ENCODE measurements at regions not wholly inside any gene's neighbourhood (a gene's known extent, or its start where the extent isn't known, plus 50 kb on each side); places are given as distances from the start of the nearest gene placed in this dataset.
"Not testable (repeated sequence)": the region's sequence is repeated elsewhere in the genome, so short reads cannot be mapped to it uniquely, and the experiment has no call there.

DNA sequence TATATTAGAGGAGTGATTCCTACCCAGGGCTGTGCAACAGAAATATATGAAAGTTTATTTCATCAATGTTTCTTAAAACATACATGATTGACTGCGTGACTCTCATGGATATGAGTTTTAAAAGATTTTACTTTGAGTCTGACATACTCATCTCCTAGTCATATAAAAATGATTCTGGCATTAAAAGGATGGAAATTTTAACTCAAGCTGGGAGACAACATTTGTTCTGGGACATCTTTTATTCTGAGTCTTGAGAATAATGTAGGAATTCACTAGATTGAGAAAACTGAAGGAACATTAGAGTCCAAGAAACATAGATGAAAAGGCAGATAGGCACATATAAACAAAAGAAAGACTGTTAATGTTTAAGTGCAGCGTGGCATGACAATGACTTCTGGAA is 649.6 kb downstream of the SPRY1 start:
- DNase-seq (ENCODE audit: low read depth): no peak

DNA sequence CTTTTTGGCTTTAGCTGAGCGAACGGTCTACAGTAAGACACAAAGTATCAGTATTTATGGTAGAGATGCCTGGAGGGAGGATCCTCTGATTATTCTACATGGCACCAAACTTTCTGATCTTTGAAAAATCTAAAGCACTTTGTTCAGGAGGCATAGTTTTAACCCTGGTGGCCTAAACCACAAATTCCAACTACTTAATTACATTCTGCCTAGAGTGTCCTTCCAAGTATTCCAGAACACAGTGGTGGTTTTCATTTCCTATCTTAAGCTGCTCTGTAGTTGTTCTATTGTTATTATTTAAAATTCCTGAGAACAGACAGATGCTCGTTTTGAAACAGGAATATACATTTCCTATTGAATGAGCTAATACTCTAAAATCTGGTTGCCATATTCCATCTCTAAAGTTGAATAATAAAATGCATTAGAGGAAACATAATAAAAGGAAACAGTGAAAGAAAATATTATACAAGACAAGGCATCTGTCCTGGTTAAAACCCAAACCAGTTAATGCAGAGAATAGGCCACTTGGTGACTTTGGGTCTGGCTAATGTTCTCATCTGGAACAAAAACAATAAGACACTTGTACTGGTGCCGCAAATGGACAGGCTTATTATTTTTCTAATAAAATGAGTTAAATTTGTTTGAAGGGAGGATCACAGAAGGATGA is 657.4 kb downstream of the SPRY1 start:
- DNase-seq (ENCODE audit: low read depth): no peak

DNA sequence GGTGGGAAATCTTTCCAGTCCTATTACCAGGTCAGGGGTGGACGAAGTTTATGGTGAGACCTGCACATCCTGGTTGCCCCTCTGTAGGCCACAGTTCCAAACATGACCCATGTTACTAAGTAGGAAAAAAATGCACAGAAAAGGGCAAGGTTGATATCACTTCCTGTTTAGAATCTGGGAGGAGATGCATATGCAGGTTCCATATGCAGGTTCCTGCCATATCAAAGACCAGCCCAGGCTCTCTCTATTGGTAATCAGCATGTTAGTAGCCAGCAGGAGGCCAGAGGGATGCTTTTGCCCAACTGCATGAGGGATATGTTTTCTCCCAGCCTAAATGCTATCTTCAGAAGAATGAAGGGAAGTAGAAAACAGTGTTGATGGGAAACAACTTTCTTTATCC is 657.2 kb downstream of the ANKRD50 start:
- DNase-seq (ENCODE audit: low read depth): no peak

DNA sequence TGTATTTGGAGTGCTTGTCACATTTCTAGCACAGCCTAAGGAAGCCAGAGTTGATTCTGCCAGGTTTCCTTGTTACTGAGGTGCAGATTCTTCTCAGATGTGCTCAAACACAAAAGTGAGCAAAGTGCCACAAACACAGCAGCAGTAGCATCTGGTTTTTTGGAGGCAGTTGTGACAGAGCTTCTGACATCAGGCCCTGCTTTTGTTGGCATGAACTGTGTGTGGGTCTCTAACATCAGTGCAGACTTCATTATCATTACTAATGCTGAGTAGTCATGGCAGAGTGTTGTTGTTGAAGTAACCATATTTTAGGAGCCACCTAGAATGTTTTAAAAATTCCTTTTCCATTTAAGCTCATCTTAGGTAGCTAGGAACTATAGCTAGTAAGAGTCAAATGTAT is 656.6 kb downstream of the ANKRD50 start:
- DNase-seq (ENCODE audit: low read depth): no peak

GRCh38 chr4:124060261-124060918 is 652.1 kb downstream of the ANKRD50 start:
- peak; percentile 72 for DNase-seq (ENCODE audit: low read depth)

DNA sequence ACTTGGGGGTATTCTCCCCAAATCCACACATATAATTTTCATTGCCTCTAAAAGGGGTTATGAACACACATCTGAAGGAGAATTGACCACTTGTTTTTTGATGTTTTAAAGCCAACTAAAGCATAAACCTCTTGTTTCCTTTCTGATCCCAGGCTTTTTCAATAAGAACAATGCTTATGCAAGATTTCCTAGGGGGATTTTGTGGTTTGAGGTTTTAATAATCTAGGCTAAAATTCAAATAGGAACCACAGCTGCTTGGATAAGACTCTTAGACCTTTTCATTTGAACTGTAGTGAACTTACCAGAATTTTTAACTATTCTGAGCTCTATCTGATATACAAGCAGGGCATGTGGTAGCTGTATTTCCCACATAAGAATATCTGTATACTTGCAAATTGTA is 651.1 kb downstream of the ANKRD50 start:
- DNase-seq (ENCODE audit: low read depth): peak; percentile 68

DNA sequence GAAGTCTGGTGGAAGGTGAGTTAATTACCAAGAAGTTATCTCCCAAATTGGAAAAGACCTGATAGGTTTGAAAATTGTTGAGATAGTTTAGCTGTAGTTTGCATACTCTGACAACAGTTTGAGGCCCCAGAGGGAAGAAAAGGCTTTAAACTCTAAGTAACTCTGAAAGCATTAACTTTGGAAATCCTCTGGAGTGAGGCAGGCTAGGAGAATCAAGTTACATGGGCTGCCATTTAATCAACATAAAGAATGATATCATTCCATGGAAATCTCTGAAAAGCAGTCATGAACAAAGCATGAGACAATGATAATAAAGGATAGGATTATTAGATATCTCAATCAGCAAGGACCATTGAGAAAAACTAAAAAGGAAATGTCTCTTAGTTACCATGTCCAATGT is 647.1 kb downstream of the ANKRD50 start:
- no peak for DNase-seq (ENCODE audit: low read depth)

GRCh38 chr4:124065936-124066335 is 646.6 kb downstream of the ANKRD50 start:
- DNase-seq (ENCODE audit: low read depth): no peak

GRCh38 chr4:124066595-124066994 is 645.9 kb downstream of the ANKRD50 start:
- DNase-seq (ENCODE audit: low read depth): no peak

DNA sequence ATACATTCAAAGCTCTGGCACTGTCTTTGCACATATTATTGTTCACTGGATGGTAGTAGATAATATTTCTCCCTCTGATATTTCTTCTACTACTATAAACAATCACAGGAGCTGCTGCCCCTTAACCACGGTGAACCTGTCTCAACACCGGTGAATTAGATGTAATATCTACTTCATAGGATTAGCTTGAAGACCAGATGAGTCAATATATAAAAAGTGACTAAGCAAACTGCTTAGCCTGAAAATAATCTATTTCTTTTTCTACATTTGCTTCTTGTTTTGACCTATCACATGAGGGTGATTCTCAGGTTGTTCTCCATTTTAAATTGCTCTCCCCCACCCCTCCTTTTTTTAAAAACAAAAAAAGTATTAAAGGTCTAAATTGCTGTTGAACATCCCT is 645.5 kb downstream of the ANKRD50 start:
- DNase-seq (ENCODE audit: low read depth): no peak

- no peak for DNase-seq (ENCODE audit: low read depth)
Observed at GRCh38 chr4:124070688-124071484, 641.6 kb downstream of the ANKRD50 start.

DNA sequence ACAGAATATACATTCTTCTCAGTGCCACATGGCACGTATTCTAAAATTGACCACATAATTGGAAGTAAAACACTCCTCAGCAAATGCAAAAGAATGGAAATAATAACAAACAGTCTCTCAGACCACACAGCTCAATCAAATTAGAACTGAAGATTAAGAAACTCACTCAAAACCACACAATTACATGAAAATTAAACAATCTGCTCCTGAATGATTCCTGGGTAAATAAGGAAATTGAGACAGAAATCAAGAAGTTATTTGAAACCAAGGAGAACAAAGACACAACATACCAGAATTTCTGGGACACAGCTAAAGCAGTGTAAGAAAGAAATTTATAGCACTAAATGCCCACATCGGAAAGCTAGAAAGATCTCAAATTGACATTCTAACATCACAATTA is 637.3 kb downstream of the ANKRD50 start:
- DNase-seq (ENCODE audit: low read depth): not testable (repeated sequence)

DNA sequence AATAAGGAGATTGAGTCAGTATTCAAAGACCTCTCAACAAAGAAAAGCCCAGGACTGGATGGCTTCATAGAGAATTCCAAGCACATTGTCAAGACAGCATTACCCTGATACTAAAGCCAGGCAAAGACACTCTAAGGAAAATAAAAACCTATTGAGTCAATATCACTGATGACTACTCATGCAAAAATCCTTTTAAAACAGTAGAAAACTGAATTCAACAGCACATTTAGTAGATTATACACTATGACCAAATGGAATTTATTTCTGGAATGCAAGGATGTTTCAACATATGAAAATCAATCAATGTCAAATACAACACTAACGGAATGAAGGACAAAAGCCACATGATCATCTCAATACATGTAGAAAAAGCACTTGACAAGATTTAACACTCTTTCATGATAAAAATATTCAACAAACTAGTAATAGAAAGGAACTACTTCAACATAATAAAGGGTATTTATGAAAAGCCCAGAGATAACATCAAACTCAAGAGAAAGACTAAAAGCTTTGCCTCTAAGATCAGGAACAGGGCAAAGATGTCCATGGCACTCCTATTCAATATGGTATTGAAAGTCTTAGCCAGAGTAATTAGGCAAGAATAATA is 633.3 kb downstream of the ANKRD50 start:
- no peak for DNase-seq (ENCODE audit: low read depth)

DNA sequence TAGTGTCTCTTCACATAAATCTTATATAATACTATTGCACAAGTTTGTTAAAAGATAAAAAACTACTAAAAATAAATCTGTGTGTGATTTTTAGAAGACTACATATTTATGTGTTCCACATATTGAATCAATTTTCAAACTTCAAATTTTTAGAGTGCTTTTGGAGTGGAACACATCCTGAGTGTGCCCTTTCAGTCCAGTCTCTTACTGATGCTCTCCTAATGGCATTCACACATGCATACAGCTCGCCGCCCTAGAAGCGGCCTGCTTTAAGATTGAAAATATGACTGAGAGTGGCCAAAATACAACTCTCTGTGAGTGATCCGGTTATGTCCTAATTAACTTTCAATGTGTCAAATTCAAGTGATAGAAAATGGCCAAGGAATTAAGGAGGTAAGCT is 628.8 kb downstream of the ANKRD50 start:
- DNase-seq (ENCODE audit: low read depth): no peak

- no peak for DNase-seq (ENCODE audit: low read depth)
Observed at GRCh38 chr4:124085561-124086180, 626.9 kb downstream of the ANKRD50 start.

DNA sequence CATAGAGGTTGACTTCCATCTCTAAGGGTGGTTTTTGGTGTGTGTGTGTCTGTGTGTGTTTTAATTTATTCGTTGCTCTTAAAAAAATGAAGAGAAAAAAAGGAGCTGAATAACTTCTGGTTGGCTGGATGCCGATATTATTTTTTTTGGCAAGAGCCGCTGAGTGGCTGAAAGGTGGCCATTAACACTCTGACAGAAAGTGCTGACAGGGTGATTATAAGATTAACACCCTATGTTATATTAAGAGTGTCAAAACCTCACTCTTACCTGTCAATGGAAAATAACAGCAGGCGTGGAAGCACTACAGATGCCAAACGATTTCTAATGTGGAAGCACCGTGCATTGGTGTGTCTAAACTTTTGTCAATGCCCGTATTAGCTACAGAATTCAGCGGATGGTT is 622.5 kb downstream of the ANKRD50 start:
- no peak for DNase-seq (ENCODE audit: low read depth)

- no peak for DNase-seq (ENCODE audit: low read depth)
Observed at GRCh38 chr4:124092101-124092500, 620.4 kb downstream of the ANKRD50 start.

DNA sequence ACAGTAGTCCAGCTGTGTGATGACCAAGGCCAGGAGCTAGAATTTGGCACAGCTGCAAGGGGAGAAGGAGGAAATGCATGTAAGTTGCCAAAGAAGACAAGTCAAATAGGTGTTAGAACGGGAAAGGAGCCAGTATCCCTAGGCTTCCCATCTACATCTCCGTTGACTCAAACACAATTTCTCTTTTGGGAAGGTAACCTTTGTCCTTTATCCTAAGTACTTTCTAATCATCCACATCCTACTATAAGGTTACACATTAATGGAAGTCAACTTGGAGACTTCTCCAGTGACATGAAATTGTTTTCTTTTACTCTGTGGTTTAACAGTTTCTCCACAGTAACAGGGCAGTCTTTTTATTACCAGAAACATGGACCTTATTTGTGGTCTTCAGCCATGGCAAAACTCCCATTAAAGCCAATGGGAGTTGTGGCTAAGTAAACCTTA is 620.0 kb downstream of the ANKRD50 start:
- no peak for DNase-seq (ENCODE audit: low read depth)

DNA sequence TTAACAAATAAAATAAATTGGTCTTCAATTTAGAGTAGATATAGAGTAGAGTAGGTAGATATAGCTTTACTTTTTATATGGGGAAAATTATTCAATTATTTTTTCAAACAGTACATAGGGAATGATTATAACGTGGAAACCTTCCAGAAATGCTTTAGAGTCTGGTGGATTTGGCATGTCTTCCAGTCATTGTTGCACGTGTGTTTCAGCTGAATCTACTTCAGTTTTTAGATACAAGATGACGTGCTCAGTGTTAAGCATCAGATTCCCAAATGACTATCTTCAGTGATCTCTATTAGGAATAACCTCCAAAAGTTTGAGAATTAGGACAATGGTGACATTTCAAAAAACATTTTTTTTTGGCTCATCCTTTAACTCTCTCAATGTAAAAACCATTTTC is 616.9 kb downstream of the ANKRD50 start:
- DNase-seq (ENCODE audit: low read depth): no peak

DNA sequence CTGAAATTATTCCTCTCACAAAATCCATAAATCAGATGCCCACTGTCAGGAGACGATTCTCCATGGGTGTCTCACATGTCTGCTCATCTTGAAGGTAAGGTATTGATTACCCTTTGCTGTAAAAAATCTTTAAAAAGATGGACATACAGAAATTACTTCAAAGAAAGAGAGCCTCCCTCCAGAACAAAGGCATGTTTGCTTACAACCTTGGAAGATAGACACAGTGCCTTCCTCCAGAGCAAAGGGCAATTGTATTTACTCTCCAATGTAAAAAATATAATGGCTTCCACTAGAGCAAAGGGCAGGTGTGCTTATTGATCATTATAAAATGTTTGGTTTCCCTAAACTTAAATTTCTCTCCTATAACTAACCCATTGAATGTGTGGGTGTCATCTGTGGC is 616.2 kb downstream of the ANKRD50 start:
- DNase-seq (ENCODE audit: low read depth): no peak

DNA sequence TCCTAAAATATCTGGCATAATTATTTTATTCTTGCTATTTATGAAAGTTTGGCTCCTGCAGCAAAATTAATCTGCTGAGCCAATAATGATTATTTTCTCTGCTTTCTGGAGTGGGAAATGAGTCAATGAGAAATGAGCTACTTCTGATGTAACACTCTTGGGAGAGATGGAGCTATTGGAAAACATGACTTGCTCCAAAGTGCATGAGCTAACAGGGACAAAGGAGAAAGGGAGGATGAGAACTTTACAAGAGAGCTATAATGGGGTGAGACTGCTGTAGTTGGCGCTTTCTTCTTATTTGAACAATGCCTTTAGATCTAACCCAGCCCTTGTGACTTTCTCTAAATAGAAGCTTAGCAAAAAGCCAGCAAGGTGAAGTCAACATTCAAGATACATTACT is 615.1 kb downstream of the ANKRD50 start:
- DNase-seq (ENCODE audit: low read depth): no peak

DNA sequence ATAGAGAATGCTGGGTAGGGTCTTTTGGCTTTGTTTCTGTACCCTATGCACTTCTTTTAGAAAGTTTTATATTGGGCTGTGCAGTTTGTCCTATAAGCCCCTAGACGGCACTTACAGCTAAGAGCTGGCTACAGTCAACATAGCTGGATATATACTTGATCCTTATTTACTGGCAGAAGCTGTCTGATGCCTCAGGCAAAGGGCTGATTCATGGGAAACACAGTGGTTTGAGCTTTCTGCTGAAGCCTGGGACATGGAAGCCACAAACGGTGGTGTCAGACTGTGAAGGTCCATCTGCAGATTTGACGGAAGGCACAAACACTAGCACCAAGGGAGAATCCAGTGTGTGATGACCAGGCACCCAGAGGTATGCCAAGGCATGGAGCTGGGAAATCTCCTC is 608.4 kb downstream of the ANKRD50 start:
- DNase-seq (ENCODE audit: low read depth): no peak

Measured in forelimb muscle (tissue), 1 donor.